ENCODE measurements at regions not wholly inside any gene's neighbourhood (a gene's known extent, or its start where the extent isn't known, plus 50 kb on each side); places are given as distances from the start of the nearest gene placed in this dataset.

GRCh38 chr4:133713340-133713739, 488.2 kb downstream of the PABPC4L start:
- no peaks in the 10 kb centered on the region for H3K9me3 ChIP-seq (ENCODE audit: control insufficient read depth, insufficient read depth, low read depth, low read length)
- no peak for ATAC-seq

DNA sequence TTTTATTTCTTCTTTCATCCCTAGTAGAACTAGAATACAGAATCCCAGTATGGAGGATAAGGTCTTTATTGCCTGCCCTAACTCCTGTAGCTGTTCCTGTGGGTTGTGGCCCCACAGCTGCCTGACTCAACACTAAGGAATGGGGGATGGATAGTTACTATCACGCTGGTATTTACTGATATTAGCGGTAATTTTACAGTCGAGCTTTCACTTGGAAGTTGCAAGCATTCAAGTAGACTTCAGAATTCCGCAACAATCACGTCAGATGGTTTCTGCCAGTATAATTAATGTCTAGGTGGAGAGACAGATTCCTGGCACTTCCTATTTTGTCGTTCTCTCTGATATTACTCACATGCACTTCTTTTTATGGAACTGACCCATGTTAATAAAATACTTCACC, 489.8 kb downstream of the PABPC4L start:
- H3K9me3 ChIP-seq (ENCODE audit: control insufficient read depth, insufficient read depth, low read depth, low read length), result no peaks in the 10 kb centered on the region
- H3K4me1 ChIP-seq (ENCODE audit: control insufficient read depth, insufficient read depth, low read length), result no peaks in the 10 kb centered on the region
- no peak overlapping the region for H3K27ac ChIP-seq (ENCODE audit: low read length)
- TF ChIP-seq TCF7L2 (IDR thresholded peaks at IDR 0.05; ENCODE audit: low read depth, low read length) (no peak), CTCF (IDR thresholded peaks at IDR 0.05) (no peak), POLR2AphosphoS5 (IDR thresholded peaks at IDR 0.05; ENCODE audit: low read depth, low read length) (no peak), SIN3A (IDR thresholded peaks at IDR 0.05; ENCODE audit: borderline replicate concordance, insufficient read depth, low read depth, low read length) (no peak)
- TF ChIP-seq, protein P1, sequence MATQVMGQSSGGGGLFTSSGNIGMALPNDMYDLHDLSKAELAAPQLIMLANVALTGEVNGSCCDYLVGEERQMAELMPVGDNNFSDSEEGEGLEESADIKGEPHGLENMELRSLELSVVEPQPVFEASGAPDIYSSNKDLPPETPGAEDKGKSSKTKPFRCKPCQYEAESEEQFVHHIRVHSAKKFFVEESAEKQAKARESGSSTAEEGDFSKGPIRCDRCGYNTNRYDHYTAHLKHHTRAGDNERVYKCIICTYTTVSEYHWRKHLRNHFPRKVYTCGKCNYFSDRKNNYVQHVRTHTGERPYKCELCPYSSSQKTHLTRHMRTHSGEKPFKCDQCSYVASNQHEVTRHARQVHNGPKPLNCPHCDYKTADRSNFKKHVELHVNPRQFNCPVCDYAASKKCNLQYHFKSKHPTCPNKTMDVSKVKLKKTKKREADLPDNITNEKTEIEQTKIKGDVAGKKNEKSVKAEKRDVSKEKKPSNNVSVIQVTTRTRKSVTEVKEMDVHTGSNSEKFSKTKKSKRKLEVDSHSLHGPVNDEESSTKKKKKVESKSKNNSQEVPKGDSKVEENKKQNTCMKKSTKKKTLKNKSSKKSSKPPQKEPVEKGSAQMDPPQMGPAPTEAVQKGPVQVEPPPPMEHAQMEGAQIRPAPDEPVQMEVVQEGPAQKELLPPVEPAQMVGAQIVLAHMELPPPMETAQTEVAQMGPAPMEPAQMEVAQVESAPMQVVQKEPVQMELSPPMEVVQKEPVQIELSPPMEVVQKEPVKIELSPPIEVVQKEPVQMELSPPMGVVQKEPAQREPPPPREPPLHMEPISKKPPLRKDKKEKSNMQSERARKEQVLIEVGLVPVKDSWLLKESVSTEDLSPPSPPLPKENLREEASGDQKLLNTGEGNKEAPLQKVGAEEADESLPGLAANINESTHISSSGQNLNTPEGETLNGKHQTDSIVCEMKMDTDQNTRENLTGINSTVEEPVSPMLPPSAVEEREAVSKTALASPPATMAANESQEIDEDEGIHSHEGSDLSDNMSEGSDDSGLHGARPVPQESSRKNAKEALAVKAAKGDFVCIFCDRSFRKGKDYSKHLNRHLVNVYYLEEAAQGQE (IDR thresholded peaks at IDR 0.05; ENCODE audit: insufficient read depth in 1 of 2, low read depth in 2 of 2, low read length in 1 of 2), result no peak
- no peak overlapping the region for H3K4me3 ChIP-seq (ENCODE audit: low read depth in 2 of 2, low read length in 2 of 2)
- no peak for ATAC-seq
- intact Hi-C loops (cut with micrococcal nuclease; ENCODE audit: unreplicated experiment) (no loop called here), in situ Hi-C loops (cut with HindIII; ENCODE audit: low pct_unique_long_range_greater_than_20kb, low sequenced_read_pairs) (no loop called here)
- H3K36me3 ChIP-seq (ENCODE audit: control insufficient read depth, insufficient read depth, low read length), result no peaks in the 10 kb centered on the region
- ChIA-PET POLR2A (no interaction called here), CTCF (no interaction called here)
- BruUV-seq (replicated peaks), result no TSS peak
- no peaks in the 10 kb centered on the region for H3K27me3 ChIP-seq (ENCODE audit: control insufficient read depth, insufficient read depth, low read length)
- DNase-seq (ENCODE audit: low read depth, low spot score), result no peak

More at GRCh38 chr4:133713340-133713739, 488.2 kb downstream of the PABPC4L start:
- H3K27ac ChIP-seq (ENCODE audit: low read length), result no peak overlapping the region
- no peaks in the 10 kb centered on the region for H3K27me3 ChIP-seq (ENCODE audit: control insufficient read depth, insufficient read depth, low read length)
- BruUV-seq (replicated peaks), result no TSS peak
- no peaks in the 10 kb centered on the region for H3K4me1 ChIP-seq (ENCODE audit: control insufficient read depth, insufficient read depth, low read length)
- CTCF ChIA-PET, result no interaction called here
- no peaks in the 10 kb centered on the region for H3K36me3 ChIP-seq (ENCODE audit: control insufficient read depth, insufficient read depth, low read length)
- in situ Hi-C loops (cut with HindIII; ENCODE audit: low pct_unique_long_range_greater_than_20kb, low sequenced_read_pairs), result no loop called here
- H3K4me3 ChIP-seq (ENCODE audit: low read depth in 2 of 2, low read length in 2 of 2), result no peak overlapping the region
- POLR2A ChIA-PET, result no interaction called here
- DNase-seq (ENCODE audit: low read depth, low spot score), result no peak
- TF ChIP-seq TCF7L2 (IDR thresholded peaks at IDR 0.05; ENCODE audit: low read depth, low read length) (no peak), SIN3A (IDR thresholded peaks at IDR 0.05; ENCODE audit: borderline replicate concordance, insufficient read depth, low read depth, low read length) (no peak), POLR2AphosphoS5 (IDR thresholded peaks at IDR 0.05; ENCODE audit: low read depth, low read length) (no peak)
- intact Hi-C loops (cut with micrococcal nuclease; ENCODE audit: unreplicated experiment), result no loop called here

GRCh38 chr4:133694416-133694815, 507.2 kb downstream of the PABPC4L start:
- DNase-seq (ENCODE audit: low read depth, low spot score) (no peak), ATAC-seq (no peak)
- in situ Hi-C loops (cut with HindIII; ENCODE audit: low pct_unique_long_range_greater_than_20kb, low sequenced_read_pairs) (no loop called here), intact Hi-C loops (cut with micrococcal nuclease; ENCODE audit: unreplicated experiment) (no loop called here)
- CTCF ChIA-PET, result no interaction called here
- Histone ChIP-seq H3K9me3 (ENCODE audit: control insufficient read depth, insufficient read depth, low read depth, low read length) (no peaks in the 10 kb centered on the region), H3K4me1 (ENCODE audit: control insufficient read depth, insufficient read depth, low read length) (no peaks in the 10 kb centered on the region), H3K27ac (ENCODE audit: low read length) (no peak overlapping the region), H3K4me3 (ENCODE audit: low read depth in 2 of 2, low read length in 2 of 2) (no peak overlapping the region), H3K36me3 (ENCODE audit: control insufficient read depth, insufficient read depth, low read length) (no peaks in the 10 kb centered on the region), H3K27me3 (ENCODE audit: control insufficient read depth, insufficient read depth, low read length) (no peaks in the 10 kb centered on the region)
- TF ChIP-seq SIN3A (IDR thresholded peaks at IDR 0.05; ENCODE audit: borderline replicate concordance, insufficient read depth, low read depth, low read length) (no peak), TCF7L2 (IDR thresholded peaks at IDR 0.05; ENCODE audit: low read depth, low read length) (no peak), CTCF (IDR thresholded peaks at IDR 0.05) (no peak), POLR2AphosphoS5 (IDR thresholded peaks at IDR 0.05; ENCODE audit: low read depth, low read length) (no peak)
- TF ChIP-seq, protein P1 (IDR thresholded peaks at IDR 0.05; ENCODE audit: insufficient read depth in 1 of 2, low read depth in 2 of 2, low read length in 1 of 2), result no peak
- no TSS peak for BruUV-seq (replicated peaks)
- POLR2A ChIA-PET, result no interaction called here

Measured in Panc1 (cell line).